ENCODE measurements at regions not wholly inside any gene's neighbourhood (a gene's known extent, or its start where the extent isn't known, plus 50 kb on each side); places are given as distances from the start of the nearest gene placed in this dataset.

GRCh38 chr3:153979418-153980251, 141.6 kb upstream of the ARHGEF26 start:
- no peak for TF ChIP-seq CTCF (IDR thresholded peaks at IDR 0.05; ENCODE audit: borderline replicate concordance, extremely low read depth, low read length, poor library complexity, severe bottlenecking)
- no peak for TF ChIP-seq EZH2 (IDR thresholded peaks at IDR 0.05; ENCODE audit: borderline replicate concordance, low read depth, low read length, severe bottlenecking)
